ENCODE measurements at regions not wholly inside any gene's neighbourhood (a gene's known extent, or its start where the extent isn't known, plus 50 kb on each side); places are given as distances from the start of the nearest gene placed in this dataset.

- TF ChIP-seq CTCF (conservative IDR thresholded peaks at IDR 0.05; ENCODE audit: low read length) = no peak
- no peak for TF ChIP-seq EZH2phosphoT487 (IDR thresholded peaks at IDR 0.05; ENCODE audit: borderline replicate concordance, low read depth, low read length)
Observed at GRCh38 chr4:153887217-153887616, 98.3 kb upstream of the SFRP2 start.

Data from OCI-LY7 (cell line).